ENCODE measurements at regions not wholly inside any gene's neighbourhood (a gene's known extent, or its start where the extent isn't known, plus 50 kb on each side); places are given as distances from the start of the nearest gene placed in this dataset.
"Not testable (repeated sequence)": the region's sequence is repeated elsewhere in the genome, so short reads cannot be mapped to it uniquely, and the experiment has no call there.

DNA sequence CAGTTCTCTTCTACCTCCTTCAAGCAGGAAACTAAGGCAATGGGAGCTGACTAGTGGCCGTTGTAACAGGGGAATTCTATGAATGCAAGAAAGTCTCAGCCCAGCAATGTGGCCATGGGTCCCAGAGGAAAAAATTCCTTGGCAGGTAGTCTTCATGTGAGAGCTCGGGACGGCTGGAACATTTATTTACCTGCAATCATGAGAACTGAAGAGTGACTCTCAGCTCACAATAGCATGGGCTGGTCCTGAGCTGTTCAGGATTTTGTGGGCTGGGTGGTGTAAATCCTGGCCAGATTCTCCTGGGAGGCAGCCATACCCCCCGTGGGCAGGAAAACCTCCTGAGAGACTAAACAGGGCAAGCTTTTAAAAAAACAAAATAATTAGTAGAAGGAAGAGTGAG, 330.3 kb upstream of the CTNNB1 start:
- DNase-seq: no peak
- intact Hi-C loops (cut with DNase I, micrococcal nuclease): no loop called here
- no peak for ATAC-seq

DNA sequence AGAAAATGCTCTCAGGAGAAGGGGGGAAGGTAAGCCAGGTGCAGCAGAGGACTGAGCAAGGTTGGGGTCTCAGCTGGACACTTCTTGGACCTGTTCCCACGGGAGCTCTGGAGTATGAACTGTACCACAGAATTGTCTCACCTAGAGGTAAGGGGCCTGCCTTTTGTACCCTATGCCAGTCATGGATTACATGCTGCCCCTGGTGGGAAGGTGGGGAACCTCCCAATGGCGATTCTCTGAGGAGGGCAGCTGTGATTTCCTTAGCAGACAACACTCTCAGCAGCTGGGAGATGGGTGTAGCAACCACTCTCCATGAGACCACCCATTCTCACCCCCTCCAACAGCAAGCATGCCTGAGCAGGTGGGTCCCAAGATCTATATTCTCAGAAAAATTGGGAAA, 329.4 kb upstream of the CTNNB1 start:
- ATAC-seq (no peak), DNase-seq (no peak)
- intact Hi-C loops (cut with DNase I, micrococcal nuclease): no loop called here

GRCh38 chr3:40871394-40871793, 327.9 kb upstream of the CTNNB1 start:
- no peak for ATAC-seq
- no peak for DNase-seq
- intact Hi-C loops (cut with DNase I, micrococcal nuclease): no loop called here

GRCh38 chr3:40872258-40872920, 326.9 kb upstream of the CTNNB1 start:
- intact Hi-C loops (cut with DNase I, micrococcal nuclease): no loop called here
- ATAC-seq (no peak), DNase-seq (no peak)

DNA sequence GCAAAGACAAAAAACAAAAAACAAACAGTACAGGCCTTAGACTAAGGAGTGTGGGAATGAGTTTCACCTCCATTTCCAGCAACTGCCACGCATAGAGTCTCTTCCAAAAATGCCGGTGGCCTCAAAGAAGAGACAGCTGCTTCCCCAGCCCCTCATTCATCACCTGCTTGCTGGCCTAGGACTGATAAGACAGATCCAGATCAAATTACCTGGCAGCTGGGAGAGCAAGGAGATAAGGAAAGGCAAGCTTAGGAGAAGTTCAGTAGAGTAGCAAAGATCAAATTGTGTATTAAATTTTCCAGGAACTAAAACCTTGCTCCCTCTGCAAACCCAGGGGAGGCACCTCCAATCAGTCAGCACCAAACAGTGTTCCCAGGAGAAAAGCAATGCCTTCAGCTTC, 325.8 kb upstream of the CTNNB1 start:
- no peak for DNase-seq
- intact Hi-C loops (cut with DNase I, micrococcal nuclease): no loop called here
- peak; percentile 46 for ATAC-seq

- intact Hi-C loops (cut with DNase I, micrococcal nuclease): no loop called here
- ATAC-seq: no peak
- DNase-seq: no peak
Observed at GRCh38 chr3:40873934-40874699, 325.2 kb upstream of the CTNNB1 start.

DNA sequence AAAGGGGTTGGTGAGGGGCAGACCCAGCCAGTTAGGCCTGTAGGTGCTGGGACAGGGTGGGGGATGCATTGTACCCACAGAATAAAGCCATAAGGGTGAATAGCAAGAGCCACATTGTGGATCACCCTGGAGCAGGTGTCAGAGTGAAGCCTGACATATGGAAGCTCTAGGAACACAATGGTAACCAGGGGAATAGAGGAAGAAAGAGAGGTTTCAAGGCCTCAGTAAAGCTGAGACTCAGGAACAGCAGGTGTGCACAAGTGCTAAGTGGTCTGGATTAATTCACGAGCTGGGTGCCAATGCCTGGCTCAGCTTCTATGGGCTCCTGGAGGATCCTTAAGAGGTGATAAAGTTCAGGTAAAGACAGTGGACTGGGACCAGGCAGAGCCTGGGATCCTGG, 323.7 kb upstream of the CTNNB1 start:
- no peak for ATAC-seq
- DNase-seq: no peak
- intact Hi-C loops (cut with DNase I, micrococcal nuclease): no loop called here

DNA sequence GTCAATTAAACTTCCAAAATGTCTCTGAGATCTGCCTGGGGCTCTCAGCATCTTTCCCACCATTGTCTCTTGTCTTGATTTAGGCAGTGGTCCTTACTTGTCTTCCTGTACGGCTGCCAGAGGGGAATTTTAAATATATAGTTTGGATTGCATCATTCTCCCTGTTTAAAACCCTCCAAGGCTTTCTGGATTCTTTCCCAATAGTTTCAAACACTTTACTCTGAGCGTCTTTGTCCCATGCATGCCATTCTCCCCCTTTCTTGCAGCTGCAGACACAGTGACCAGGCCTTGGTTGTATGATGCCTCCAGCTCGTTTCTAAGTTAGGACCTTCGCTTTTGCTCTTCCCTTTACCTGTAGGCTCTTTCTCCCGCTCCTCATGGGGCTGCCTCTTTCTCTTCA, 323.3 kb upstream of the CTNNB1 start:
- intact Hi-C loops (cut with DNase I, micrococcal nuclease): no loop called here

GRCh38 chr3:40876496-40876895, 322.8 kb upstream of the CTNNB1 start:
- intact Hi-C loops (cut with DNase I, micrococcal nuclease): no loop called here
- DNase-seq (no peak), ATAC-seq (no peak)

More for the DNA sequence above, 323.3 kb upstream of the CTNNB1 start:
- no peak for ATAC-seq
- DNase-seq: no peak

DNA sequence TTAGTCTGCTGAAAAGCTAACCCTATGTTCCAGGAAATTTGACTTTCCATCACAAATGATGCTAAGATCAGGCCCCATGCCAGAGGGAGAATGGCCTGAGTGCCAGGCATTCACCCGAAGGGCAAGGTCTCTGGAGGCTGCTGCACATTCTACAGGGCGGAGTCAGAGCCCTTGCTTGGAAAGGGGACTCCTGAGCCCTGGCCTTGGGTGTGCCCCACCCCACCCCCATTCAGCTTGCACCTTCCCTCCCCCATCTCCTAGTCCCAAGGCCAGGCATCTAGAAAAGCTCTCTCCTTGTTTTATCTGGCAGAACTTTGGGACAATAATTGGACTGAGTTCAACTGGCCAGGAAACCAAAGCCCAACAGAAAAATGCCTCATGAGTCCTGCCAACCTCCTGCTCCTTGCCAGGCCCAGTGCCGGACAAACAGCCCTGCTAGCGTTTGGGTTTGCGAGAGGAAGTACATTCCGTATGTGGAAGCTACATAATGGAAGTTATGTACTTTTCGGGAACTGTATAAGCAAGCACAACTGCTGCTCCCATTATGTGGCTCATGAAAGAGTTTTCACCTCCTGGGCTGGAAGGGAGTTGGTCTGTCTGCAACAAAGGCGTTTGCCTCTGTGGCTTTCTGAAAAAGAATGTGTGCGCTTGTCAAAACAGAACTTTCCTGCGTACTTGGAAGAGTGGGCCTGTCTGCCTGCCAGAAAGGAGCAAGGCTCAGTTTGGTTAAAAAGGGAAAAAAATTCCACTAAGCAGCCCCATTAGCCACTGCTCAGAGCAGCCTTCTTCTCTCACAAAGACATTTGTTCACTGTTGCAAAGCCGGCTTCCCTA, 321.5 kb upstream of the CTNNB1 start:
- intact Hi-C loops (cut with DNase I, micrococcal nuclease): no loop called here
- DNase-seq (peak; percentile 14 to 28), ATAC-seq (peak; percentile 59)

DNA sequence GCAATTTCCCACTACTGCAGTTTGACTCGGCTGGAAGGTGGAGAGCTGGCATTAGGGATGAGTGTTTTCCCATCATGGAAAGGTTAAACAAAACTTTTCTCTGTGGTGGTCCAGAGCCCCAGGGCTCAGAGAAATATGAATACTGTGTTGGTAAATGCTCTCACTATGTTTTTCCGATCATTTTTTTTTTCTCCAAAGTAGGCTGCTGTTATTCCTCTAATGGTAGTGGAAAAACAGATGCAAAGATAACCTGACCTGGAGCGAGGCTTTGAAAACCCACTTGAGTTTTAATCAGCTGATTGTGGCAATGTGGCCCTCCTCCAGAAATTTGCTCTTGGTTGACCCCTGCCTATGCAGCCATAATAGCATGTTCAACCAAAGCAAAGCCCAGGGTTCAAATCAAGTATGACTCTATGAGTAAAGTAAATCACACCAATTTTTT, 320.8 kb upstream of the CTNNB1 start:
- ATAC-seq (no peak), DNase-seq (no peak)
- intact Hi-C loops (cut with DNase I, micrococcal nuclease): no loop called here

DNA sequence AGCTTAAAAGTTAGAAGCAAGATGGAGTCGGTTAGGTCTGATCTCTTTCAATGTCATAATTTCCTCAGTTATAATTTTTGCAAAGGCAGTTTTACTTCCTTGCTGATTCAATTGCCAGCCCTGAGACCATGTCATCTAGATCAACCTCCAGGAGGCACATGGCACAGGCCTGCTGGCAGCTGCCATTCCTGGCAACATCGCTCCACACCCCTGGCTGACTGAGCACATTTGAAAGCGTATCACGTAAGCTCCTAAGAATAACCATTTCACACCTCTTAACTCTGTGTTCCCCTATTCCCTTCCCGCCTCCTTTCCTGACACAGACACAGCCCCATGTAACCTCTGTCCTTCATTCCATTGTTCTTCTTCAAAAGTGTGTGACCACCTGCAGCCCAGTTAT, 313.9 kb upstream of the CTNNB1 start:
- intact Hi-C loops (cut with DNase I, micrococcal nuclease): no loop called here
- DNase-seq (no peak), ATAC-seq (no peak)

GRCh38 chr3:40886660-40887425, 312.5 kb upstream of the CTNNB1 start:
- DNase-seq (no peak), ATAC-seq (no peak)
- intact Hi-C loops (cut with DNase I, micrococcal nuclease): no loop called here

DNA sequence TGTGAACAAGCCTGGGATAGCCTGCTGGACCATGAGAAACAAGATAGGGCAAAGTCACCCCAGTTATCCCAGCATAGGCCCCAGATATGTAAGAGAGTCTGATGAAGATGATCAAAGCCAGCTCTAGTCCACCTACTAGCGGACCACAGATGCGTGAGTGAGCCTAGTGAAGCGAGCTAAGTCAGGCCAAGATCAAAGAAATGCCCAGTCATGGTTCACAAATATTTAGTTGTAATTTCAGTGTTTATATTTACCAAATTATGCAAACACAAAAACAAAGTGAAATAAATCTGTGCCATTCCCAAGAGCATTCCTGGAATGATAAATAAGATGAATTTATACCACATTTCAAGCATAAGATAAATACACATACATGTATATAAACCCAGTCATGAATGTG, 308.1 kb upstream of the CTNNB1 start:
- intact Hi-C loops (cut with DNase I, micrococcal nuclease): no loop called here
- DNase-seq: no peak
- ATAC-seq: no peak

DNA sequence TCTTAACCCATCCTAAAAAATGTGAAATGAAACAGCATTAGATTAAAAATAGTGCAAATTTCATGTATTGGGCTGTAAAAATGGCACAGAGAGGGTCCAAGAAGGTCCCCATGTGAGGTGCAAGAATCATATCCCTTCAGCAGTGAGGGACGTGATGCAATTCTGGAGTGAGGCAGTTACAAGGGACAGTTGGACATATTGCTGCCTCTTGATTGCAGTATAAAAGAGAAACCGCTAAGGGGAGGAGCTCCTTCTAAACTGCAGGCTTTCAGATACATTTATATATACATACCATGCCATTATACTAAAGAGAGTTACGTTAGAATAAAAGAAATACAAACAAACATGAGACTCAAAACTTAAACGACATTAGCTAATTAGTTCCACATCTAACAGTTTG, 304.2 kb upstream of the CTNNB1 start:
- DNase-seq: no peak
- ATAC-seq: peak; percentile 72
- intact Hi-C loops (cut with DNase I, micrococcal nuclease): no loop called here

GRCh38 chr3:40899286-40899712, 300.0 kb upstream of the CTNNB1 start:
- DNase-seq: no peak
- intact Hi-C loops (cut with DNase I, micrococcal nuclease): no loop called here
- ATAC-seq: no peak

DNA sequence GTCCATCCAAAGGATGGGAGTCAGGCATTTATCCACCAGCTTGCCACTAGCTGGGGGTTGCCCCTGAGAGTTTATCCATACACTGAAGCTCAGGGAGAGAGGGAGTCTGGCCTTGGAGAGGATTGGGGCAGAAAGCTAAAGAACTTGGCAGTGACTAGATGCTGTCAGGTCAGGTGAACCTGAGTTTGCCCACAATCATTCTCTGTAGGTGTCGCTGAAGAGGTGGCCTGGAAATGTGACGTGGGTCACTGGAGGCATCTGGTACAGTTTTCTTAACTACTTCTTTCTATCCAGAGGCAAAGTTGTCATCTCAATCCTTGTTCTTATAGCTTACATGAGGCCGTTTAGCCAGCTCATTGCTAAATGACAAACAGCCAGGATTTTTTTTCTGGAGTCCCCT, 298.0 kb upstream of the CTNNB1 start:
- intact Hi-C loops (cut with DNase I, micrococcal nuclease): no loop called here
- ATAC-seq: no peak
- no peak for DNase-seq

GRCh38 chr3:40901796-40902195, 297.5 kb upstream of the CTNNB1 start:
- intact Hi-C loops (cut with DNase I, micrococcal nuclease): no loop called here
- DNase-seq (no peak), ATAC-seq (no peak)

GRCh38 chr3:40907907-40908465, 291.3 kb upstream of the CTNNB1 start:
- ATAC-seq; DNase-seq; intact Hi-C loops (cut with DNase I, micrococcal nuclease): not testable (repeated sequence)
